Fibroblast of villous mesenchyme (primary cell): ENCODE measurements at regions not wholly inside any gene's neighbourhood (a gene's known extent, or its start where the extent isn't known, plus 50 kb on each side); places are given as distances from the start of the nearest gene placed in this dataset.

Experiments used
- DNase-seq: peaks from one replicate; pipeline ENCODE4 v3.0.0-alpha.2; 2010; ENCODE audit warnings: low read depth
- H3K4me3 ChIP-seq: 2 replicates; pipeline ENCODE4 v1.5.1; 2011; ENCODE audit warnings: low read depth, mild to moderate bottlenecking, low read length
- TF ChIP-seq, protein P1 (sequence below): IDR thresholded peaks from 2 replicates; pipeline ENCODE4 v1.5.1; 2012; ENCODE audit warnings: low read depth, mild to moderate bottlenecking, low read length; ENCODE audit not compliant: insufficient read depth

DNA sequence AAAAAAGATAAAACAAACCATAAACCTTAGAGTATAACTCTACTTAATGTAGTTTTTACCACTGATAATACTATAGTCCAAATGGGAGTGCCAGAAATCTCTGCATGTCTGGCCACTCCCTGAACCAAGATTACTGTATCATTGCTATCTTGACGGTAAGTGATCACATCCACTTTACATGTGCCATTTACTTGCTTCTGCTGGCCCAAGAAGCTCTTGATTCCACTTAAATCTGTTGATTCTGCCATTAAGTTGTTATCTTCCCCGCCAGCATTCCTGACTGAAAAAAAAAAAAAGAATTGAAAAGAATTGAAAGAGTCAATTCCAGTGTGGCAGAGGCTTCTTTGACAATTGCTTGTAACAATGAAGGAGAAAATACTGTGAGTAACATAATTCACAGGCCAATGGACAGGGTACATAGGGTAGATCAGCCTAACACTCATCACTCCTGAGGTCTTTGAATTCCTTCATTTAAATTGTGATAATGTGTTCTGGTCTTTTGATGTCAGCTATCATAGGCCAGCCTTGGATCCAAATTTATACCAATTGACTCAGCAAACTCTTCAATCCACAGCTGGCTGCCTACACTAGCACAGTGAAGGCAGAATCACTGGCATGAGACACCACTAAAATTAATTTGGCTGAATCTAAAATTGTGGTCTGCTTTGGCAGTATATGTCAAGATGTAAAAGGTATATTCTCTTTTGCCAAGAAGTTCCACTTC is 665.2 kb upstream of the FLRT2 start:
- no peak for DNase-seq
- TF ChIP-seq, protein P1, sequence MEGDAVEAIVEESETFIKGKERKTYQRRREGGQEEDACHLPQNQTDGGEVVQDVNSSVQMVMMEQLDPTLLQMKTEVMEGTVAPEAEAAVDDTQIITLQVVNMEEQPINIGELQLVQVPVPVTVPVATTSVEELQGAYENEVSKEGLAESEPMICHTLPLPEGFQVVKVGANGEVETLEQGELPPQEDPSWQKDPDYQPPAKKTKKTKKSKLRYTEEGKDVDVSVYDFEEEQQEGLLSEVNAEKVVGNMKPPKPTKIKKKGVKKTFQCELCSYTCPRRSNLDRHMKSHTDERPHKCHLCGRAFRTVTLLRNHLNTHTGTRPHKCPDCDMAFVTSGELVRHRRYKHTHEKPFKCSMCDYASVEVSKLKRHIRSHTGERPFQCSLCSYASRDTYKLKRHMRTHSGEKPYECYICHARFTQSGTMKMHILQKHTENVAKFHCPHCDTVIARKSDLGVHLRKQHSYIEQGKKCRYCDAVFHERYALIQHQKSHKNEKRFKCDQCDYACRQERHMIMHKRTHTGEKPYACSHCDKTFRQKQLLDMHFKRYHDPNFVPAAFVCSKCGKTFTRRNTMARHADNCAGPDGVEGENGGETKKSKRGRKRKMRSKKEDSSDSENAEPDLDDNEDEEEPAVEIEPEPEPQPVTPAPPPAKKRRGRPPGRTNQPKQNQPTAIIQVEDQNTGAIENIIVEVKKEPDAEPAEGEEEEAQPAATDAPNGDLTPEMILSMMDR = no peak
- no peak overlapping the region for H3K4me3 ChIP-seq

- TF ChIP-seq, protein P1 = no peak
- H3K4me3 ChIP-seq = no peak overlapping the region
- no peak for DNase-seq
Measured at GRCh38 chr14:84871734-84872133, 658.2 kb upstream of the FLRT2 start.

GRCh38 chr14:84874436-84874835 is 655.5 kb upstream of the FLRT2 start:
- DNase-seq = no peak
- TF ChIP-seq, protein P1 = no peak

GRCh38 chr14:84877061-84877460 is 652.9 kb upstream of the FLRT2 start:
- TF ChIP-seq, protein P1 = no peak
- DNase-seq = no peak
- H3K4me3 ChIP-seq = no peak overlapping the region

More at GRCh38 chr14:84874436-84874835, 655.5 kb upstream of the FLRT2 start:
- H3K4me3 ChIP-seq = no peak overlapping the region

DNA sequence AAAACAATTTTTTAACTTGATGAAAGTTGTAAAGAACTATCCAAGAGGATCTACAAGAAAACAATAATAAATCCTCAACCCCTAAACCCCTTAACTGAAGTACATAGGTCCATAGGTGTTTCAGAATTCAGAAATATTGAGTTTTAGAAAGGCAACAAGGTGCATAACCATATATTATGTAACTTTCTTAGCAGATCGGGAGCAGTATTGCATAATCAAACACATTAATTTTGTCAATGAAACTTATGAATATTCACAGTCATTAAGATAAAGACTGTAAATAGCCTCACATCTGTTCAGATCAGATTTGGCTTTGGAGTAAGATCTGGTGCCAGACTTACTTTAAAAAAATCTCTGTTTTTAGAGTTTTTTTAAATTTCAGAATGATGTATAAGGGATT is 647.1 kb upstream of the FLRT2 start:
- TF ChIP-seq, protein P1 = no peak
- H3K4me3 ChIP-seq = no peak overlapping the region
- no peak for DNase-seq

DNA sequence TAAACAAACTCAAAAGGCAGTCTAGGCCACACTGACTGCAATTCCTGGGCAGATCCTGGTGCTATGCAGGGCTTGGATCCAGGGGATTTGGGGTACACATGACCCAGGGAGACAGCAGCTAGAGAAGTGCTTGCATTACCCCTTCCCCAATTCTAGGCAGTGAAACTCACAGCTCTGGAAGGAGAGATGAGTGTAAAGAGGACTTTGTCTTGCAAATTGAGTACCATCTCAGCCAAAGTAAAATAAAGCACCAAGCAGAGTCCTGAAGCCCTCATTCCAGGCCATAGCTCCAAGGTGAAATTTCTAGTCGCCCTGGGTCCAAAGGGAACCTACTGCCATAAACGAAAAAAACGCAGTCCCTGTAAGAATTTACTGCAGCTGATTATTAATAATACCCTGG is 644.9 kb upstream of the FLRT2 start:
- TF ChIP-seq, protein P1 = no peak

DNA sequence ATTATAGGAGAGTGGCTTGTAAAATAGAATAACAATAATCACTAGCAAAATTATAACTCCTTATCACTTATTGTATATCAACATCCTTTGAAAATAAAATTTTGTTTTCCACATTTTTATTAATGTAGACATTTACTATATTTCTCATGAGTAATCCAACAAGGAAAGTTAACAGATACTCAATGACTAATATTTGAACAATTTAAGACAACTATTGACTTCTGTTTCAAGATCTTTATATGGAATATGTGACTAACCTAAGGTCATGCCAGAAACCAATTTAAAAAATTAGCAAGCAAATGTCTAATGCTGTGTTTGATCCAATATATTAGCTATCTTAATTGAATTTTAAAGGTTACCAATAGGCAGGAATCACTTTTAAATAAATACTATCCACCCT is 638.5 kb upstream of the FLRT2 start:
- DNase-seq = no peak
- TF ChIP-seq, protein P1 = no peak
- H3K4me3 ChIP-seq = no peak overlapping the region

More for the DNA sequence above, 644.9 kb upstream of the FLRT2 start:
- no peak for DNase-seq
- H3K4me3 ChIP-seq = no peak overlapping the region
